Thoracic aorta (tissue), 2 donors: ENCODE measurements at regions not wholly inside any gene's neighbourhood (a gene's known extent, or its start where the extent isn't known, plus 50 kb on each side); places are given as distances from the start of the nearest gene placed in this dataset.
"Not testable (repeated sequence)": the region's sequence is repeated elsewhere in the genome, so short reads cannot be mapped to it uniquely, and the experiment has no call there.

Source experiments
- ATAC-seq: fragments of 150-250 bp; one replicate; pipeline ENCODE4 v1.8.0; 2017; ENCODE audit warnings: low read depth; ENCODE audit not compliant: insufficient number of reproducible peaks, low FRiP score
- DNase-seq: peaks from one replicate; pipeline ENCODE4 v3.0.0-alpha.2; 2020; ENCODE audit warnings: low spot score
- H3K27ac ChIP-seq, 2 donors: fragments of 200-600 bp; sonication (generic); 1 replicate in 1 of 2; 2 replicates in 1 of 2; pipeline ENCODE4 v1.5.1; 2016; ENCODE audit warnings: mild to moderate bottlenecking in 2 of 2, moderate library complexity in 2 of 2
- H3K27me3 ChIP-seq: fragments of 200-600 bp; sonication (generic); replicated peaks from 2 replicates; pipeline ENCODE4 v1.6.0; 2016; ENCODE audit warnings: mild to moderate bottlenecking; ENCODE audit not compliant: insufficient read depth
- H3K36me3 ChIP-seq: fragments of 200-600 bp; sonication (generic); one replicate; pipeline ENCODE4 v1.5.1; 2016
- H3K4me1 ChIP-seq, 2 donors: fragments of 200-600 bp; sonication (generic); 1 replicate in 1 of 2; 2 replicates in 1 of 2; pipeline versions ENCODE4 v1.5.1 to v1.6.0; 2016; ENCODE audit warnings: low read depth in 2 of 2, mild to moderate bottlenecking in 1 of 2; ENCODE audit not compliant: control insufficient read depth in 1 of 2
- H3K4me3 ChIP-seq: fragments of 200-600 bp; sonication (generic); 2 replicates; pipeline ENCODE4 v1.5.1; 2016; ENCODE audit warnings: mild to moderate bottlenecking
- H3K9me3 ChIP-seq: fragments of 200-600 bp; sonication (generic); 2 replicates; pipeline ENCODE4 v1.5.1; 2016
- TF ChIP-seq, protein P1 (sequence below): fragments of 200-600 bp; sonication (generic); IDR thresholded peaks from one replicate; pipeline ENCODE4 v1.5.1; 2019; ENCODE audit warnings: antibody characterized with exemption

DNA sequence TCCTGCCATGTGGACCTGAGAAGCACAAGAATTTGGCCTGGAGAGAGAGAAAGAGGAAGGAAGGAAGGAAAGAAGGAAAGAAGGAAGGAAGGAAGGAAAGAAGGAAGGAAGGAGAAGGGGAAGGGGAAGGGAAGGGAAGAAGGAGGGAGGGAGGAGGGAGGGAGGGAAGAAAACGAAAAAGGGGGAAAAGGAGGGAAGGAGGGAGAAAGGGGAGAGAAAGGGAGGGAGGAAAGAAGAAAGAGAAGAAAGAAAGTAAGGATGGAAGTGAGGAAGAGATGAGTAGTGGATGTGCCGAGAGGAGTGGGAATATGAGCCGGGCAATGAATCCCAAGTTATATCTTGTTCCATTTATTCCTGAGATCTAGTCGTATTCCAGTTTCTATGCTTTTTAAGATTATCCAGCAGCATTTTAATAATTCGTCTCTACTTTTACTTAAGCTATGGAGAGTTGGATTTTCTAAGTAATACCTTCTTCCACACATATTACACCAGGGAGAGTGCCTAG is 247.8 kb downstream of the TDRD15 start:
- H3K27me3 ChIP-seq, result no peaks in the 10 kb centered on the region
- no peak overlapping the region for H3K27ac ChIP-seq
- DNase-seq (no peak), ATAC-seq (no peak)
- H3K36me3 ChIP-seq, result no peaks in the 10 kb centered on the region
- no peaks in the 10 kb centered on the region for H3K4me1 ChIP-seq
- TF ChIP-seq, protein P1, sequence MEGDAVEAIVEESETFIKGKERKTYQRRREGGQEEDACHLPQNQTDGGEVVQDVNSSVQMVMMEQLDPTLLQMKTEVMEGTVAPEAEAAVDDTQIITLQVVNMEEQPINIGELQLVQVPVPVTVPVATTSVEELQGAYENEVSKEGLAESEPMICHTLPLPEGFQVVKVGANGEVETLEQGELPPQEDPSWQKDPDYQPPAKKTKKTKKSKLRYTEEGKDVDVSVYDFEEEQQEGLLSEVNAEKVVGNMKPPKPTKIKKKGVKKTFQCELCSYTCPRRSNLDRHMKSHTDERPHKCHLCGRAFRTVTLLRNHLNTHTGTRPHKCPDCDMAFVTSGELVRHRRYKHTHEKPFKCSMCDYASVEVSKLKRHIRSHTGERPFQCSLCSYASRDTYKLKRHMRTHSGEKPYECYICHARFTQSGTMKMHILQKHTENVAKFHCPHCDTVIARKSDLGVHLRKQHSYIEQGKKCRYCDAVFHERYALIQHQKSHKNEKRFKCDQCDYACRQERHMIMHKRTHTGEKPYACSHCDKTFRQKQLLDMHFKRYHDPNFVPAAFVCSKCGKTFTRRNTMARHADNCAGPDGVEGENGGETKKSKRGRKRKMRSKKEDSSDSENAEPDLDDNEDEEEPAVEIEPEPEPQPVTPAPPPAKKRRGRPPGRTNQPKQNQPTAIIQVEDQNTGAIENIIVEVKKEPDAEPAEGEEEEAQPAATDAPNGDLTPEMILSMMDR, result no peak
- H3K9me3 ChIP-seq, result no peaks in the 10 kb centered on the region
- H3K4me3 ChIP-seq, result no peak overlapping the region

DNA sequence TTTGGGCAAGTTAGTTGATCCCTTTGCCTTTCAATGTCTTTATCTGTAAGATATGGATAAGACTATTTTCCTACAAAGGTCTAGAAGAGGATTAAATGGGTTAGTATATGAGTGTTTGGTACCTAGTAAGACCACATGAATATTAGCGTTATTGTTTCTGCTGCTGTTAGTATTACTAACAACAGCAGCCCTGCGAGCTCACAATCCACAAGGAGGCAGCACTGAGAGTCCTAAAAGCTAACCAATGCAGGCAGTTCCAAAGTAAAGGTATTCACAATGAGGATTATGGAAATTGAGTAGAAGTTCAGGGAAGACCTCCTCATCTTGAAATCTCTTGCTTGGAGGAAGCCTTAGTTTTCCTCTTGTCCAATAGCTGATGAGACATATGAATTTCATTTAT is 248.9 kb downstream of the TDRD15 start:
- DNase-seq (no peak), ATAC-seq (no peak)
- Histone ChIP-seq H3K4me1 (no peaks in the 10 kb centered on the region), H3K9me3 (no peaks in the 10 kb centered on the region), H3K36me3 (no peaks in the 10 kb centered on the region), H3K4me3 (no peak overlapping the region), H3K27me3 (no peaks in the 10 kb centered on the region), H3K27ac (no peak overlapping the region)
- TF ChIP-seq, protein P1, result no peak

DNA sequence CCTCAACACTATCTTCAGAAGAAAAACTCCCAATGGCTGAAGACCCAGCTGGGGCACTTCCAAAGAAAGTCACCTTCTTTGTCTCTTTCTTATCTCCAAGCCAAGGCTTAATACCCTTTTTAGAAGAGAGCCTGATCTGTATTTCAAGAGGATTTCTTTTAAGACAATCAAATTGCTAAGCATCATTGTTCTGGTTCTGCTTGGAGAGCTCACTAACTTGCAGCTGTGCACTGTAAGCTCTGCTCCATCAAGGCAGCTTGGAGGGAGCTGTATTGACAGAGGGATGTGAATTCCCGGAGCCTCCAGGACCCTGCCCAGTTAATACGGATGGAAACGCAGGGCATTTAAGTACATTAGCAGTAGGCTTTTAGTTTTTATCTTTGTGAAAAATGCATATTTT is 253.1 kb downstream of the TDRD15 start:
- H3K4me3 ChIP-seq, result no peak overlapping the region
- H3K4me1 ChIP-seq, result no peaks in the 10 kb centered on the region
- no peaks in the 10 kb centered on the region for H3K27me3 ChIP-seq
- no peak overlapping the region for H3K27ac ChIP-seq
- H3K36me3 ChIP-seq, result no peaks in the 10 kb centered on the region
- TF ChIP-seq, protein P1, result no peak
- ATAC-seq, result no peak
- DNase-seq, result no peak
- H3K9me3 ChIP-seq, result no peaks in the 10 kb centered on the region

GRCh38 chr2:21379140-21379539 is 255.4 kb downstream of the TDRD15 start:
- TF ChIP-seq, protein P1, result no peak
- no peaks in the 10 kb centered on the region for H3K4me1 ChIP-seq
- no peak overlapping the region for H3K4me3 ChIP-seq
- no peaks in the 10 kb centered on the region for H3K36me3 ChIP-seq
- no peaks in the 10 kb centered on the region for H3K27me3 ChIP-seq
- ATAC-seq (no peak), DNase-seq (no peak)
- no peaks in the 10 kb centered on the region for H3K9me3 ChIP-seq
- H3K27ac ChIP-seq, result no peak overlapping the region

- ATAC-seq, H3K27ac ChIP-seq, DNase-seq, H3K4me3 ChIP-seq, H3K27me3 ChIP-seq, H3K4me1 ChIP-seq, H3K9me3 ChIP-seq, H3K36me3 ChIP-seq: not testable (repeated sequence)
Observed at GRCh38 chr2:21379668-21380067, 255.9 kb downstream of the TDRD15 start.

DNA sequence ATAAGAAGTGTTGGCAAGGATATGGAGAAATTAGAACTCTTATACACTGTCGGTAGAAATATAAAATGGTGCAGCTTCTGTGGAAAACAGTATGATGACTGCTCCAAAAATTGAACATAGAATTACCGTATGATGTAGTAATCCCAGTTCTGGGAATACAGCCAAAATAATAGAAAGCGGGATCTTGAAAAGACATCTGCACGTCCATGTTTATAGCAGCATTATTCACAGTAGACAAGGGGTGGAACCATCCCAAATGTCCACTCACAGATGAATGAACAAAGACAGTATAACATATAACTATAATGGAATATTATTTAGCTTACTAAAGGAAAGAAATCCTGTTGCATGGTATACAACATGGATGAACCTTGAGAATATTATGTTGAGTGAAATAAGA is 257.7 kb downstream of the TDRD15 start:
- Histone ChIP-seq H3K36me3 (no peaks in the 10 kb centered on the region), H3K4me3 (no peak overlapping the region), H3K4me1 (no peaks in the 10 kb centered on the region), H3K27me3 (no peaks in the 10 kb centered on the region), H3K9me3 (no peaks in the 10 kb centered on the region), H3K27ac (no peak overlapping the region)
- no peak for DNase-seq
- no peak for ATAC-seq
- TF ChIP-seq, protein P1, result no peak
